SKM-1 treated with dmso at 0.1 percent for 144 hours (cell line): ENCODE measurements at regions not wholly inside any gene's neighbourhood (a gene's known extent, or its start where the extent isn't known, plus 50 kb on each side); places are given as distances from the start of the nearest gene placed in this dataset.

Source experiments
- DNase-seq: peaks from one replicate; lab custom pipeline; 2025; ENCODE audit not compliant: unreplicated experiment; lab: John Stamatoyannopoulos, UW

GRCh38 chr6:104617591-104617990 lies 242.1 kb downstream of the HACE1 start:
- DNase-seq: no peak

GRCh38 chr6:104614394-104614793 lies 245.3 kb downstream of the HACE1 start:
- no peak for DNase-seq

GRCh38 chr6:104613416-104614001 lies 246.2 kb downstream of the HACE1 start:
- DNase-seq: no peak

GRCh38 chr6:104612541-104612940 lies 247.2 kb downstream of the HACE1 start:
- no peak for DNase-seq

- no peak for DNase-seq
Observed at GRCh38 chr6:104608101-104608500, 251.6 kb downstream of the HACE1 start.

- no peak for DNase-seq
Observed at GRCh38 chr6:104607501-104607900, 252.2 kb downstream of the HACE1 start.

- no peak for DNase-seq
Observed at GRCh38 chr6:104606361-104606760, 253.4 kb downstream of the HACE1 start.

- no peak for DNase-seq
Observed at GRCh38 chr6:104604685-104605084, 255.0 kb downstream of the HACE1 start.

GRCh38 chr6:104603108-104603745 lies 256.5 kb downstream of the HACE1 start:
- no peak for DNase-seq

- DNase-seq: no peak
Observed at GRCh38 chr6:104601721-104602120, 258.0 kb downstream of the HACE1 start.

- no peak for DNase-seq
Observed at GRCh38 chr6:104601131-104601651, 258.5 kb downstream of the HACE1 start.

GRCh38 chr6:104600639-104600931 lies 259.1 kb downstream of the HACE1 start:
- DNase-seq: no peak

GRCh38 chr6:104599821-104600638 lies 259.7 kb downstream of the HACE1 start:
- no peak for DNase-seq

- no peak for DNase-seq
Observed at GRCh38 chr6:104597541-104598050, 262.1 kb downstream of the HACE1 start.

- no peak for DNase-seq
Observed at GRCh38 chr6:104596091-104596490, 263.6 kb downstream of the HACE1 start.

GRCh38 chr6:104595311-104595820 lies 264.4 kb downstream of the HACE1 start:
- DNase-seq: no peak

GRCh38 chr6:104591573-104592334 lies 268.0 kb downstream of the HACE1 start:
- DNase-seq: no peak

GRCh38 chr6:104589940-104590339 lies 269.8 kb downstream of the HACE1 start:
- no peak for DNase-seq

GRCh38 chr6:104585646-104586045 lies 274.1 kb downstream of the HACE1 start:
- DNase-seq: no peak

- no peak for DNase-seq
Observed at GRCh38 chr6:104580452-104580851, 279.3 kb downstream of the HACE1 start.

- no peak for DNase-seq
Observed at GRCh38 chr6:104579310-104579863, 280.3 kb downstream of the HACE1 start.
